ENCODE measurements at regions not wholly inside any gene's neighbourhood (a gene's known extent, or its start where the extent isn't known, plus 50 kb on each side); places are given as distances from the start of the nearest gene placed in this dataset.

DNA sequence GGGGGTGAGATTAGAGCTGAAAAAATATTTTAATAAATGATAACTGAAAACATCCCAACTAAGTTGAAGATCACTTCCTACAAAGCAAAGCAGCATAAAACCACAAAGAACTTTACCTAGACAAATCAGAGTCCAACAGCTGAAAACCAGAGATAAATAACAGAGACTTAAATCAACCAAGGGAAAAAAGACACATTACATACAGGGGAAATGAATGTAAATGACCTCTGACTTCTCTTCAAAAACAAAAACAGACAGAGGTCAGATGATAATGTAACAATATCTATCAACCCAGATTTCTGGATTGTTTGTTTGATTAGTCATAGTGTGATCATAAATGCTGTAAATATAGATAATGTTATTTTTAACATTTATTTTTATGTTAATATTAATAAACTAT, 782.8 kb downstream of the TFAP2A start:
- Histone ChIP-seq H3K27me3 (no peaks in the 10 kb centered on the region), H3K4me1 (no peaks in the 10 kb centered on the region), H3K4me3 (no peak overlapping the region), H3K9me3 (no peaks in the 10 kb centered on the region), H3K27ac (no peak overlapping the region), H3K36me3 (no peaks in the 10 kb centered on the region)
- intact Hi-C loops (cut with DNase I; ENCODE audit: low total_unique reads) = no loop called here
- DNase-seq (no peak), ATAC-seq (no peak)
- no peak for TF ChIP-seq POLR2A (IDR thresholded peaks at IDR 0.05)
- TF ChIP-seq, protein P1, sequence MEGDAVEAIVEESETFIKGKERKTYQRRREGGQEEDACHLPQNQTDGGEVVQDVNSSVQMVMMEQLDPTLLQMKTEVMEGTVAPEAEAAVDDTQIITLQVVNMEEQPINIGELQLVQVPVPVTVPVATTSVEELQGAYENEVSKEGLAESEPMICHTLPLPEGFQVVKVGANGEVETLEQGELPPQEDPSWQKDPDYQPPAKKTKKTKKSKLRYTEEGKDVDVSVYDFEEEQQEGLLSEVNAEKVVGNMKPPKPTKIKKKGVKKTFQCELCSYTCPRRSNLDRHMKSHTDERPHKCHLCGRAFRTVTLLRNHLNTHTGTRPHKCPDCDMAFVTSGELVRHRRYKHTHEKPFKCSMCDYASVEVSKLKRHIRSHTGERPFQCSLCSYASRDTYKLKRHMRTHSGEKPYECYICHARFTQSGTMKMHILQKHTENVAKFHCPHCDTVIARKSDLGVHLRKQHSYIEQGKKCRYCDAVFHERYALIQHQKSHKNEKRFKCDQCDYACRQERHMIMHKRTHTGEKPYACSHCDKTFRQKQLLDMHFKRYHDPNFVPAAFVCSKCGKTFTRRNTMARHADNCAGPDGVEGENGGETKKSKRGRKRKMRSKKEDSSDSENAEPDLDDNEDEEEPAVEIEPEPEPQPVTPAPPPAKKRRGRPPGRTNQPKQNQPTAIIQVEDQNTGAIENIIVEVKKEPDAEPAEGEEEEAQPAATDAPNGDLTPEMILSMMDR (IDR thresholded peaks at IDR 0.05 in 4 of 5, conservative IDR thresholded peaks at IDR 0.05 in 1 of 5) = no peak
- in situ Hi-C loops (cut with MboI; ENCODE audit: low sequenced_read_pairs in 4 of 4) = no loop called here

DNA sequence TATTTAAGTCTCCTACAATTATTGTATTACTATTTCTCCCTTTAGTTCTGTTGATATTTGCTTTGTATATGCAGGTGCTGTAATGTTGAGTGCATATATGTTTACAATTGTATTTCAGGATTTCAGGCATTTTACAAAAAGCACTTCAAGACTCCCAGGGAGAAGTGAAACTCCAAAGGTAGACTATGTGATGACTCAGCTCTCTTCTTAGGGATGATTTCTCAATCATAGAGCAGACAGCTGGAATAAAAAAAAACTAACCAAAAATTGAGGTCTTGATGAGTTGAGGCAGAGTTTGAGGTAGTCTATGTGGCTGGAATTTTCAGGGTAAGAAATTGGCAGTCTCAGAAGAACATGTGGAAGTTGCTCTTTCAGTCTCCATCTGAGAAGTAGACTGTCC, 786.1 kb downstream of the TFAP2A start:
- Histone ChIP-seq H3K27ac (no peak overlapping the region), H3K4me3 (no peak overlapping the region), H3K4me1 (no peaks in the 10 kb centered on the region), H3K9me3 (no peaks in the 10 kb centered on the region), H3K27me3 (no peaks in the 10 kb centered on the region), H3K36me3 (no peaks in the 10 kb centered on the region)
- ATAC-seq (no peak), DNase-seq (no peak)
- intact Hi-C loops (cut with DNase I; ENCODE audit: low total_unique reads) (no loop called here), in situ Hi-C loops (cut with MboI; ENCODE audit: low sequenced_read_pairs in 4 of 4) (no loop called here)
- TF ChIP-seq, protein P1 (IDR thresholded peaks at IDR 0.05 in 4 of 5, conservative IDR thresholded peaks at IDR 0.05 in 1 of 5) = no peak
- TF ChIP-seq POLR2A (IDR thresholded peaks at IDR 0.05) = no peak

DNA sequence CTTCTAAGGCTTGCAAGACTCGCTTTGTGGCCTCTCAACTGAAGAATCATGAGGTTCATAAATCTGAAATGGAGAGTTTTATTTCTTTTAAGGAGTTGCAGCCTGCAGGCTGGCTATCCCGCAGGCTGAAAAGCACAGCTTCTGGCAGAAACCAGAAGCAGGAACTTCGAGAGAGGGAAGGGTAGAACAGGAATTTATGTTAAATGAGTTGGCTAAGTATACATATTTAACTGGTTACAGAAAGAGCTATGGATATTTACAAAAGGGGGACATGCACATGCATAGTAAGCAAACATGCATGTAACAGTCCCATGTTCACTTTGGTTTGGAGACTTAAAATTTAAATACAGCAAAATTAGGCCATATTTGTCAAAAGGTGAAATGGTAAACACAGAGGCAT, 787.0 kb downstream of the TFAP2A start:
- intact Hi-C loops (cut with DNase I; ENCODE audit: low total_unique reads) (no loop called here), in situ Hi-C loops (cut with MboI; ENCODE audit: low sequenced_read_pairs in 4 of 4) (no loop called here)
- no peaks in the 10 kb centered on the region for H3K9me3 ChIP-seq
- H3K4me1 ChIP-seq = no peaks in the 10 kb centered on the region
- H3K4me3 ChIP-seq = no peak overlapping the region
- no peak for TF ChIP-seq POLR2A (IDR thresholded peaks at IDR 0.05)
- ATAC-seq = no peak
- H3K27me3 ChIP-seq = no peaks in the 10 kb centered on the region
- no peak overlapping the region for H3K27ac ChIP-seq
- no peak for DNase-seq
- H3K36me3 ChIP-seq = no peaks in the 10 kb centered on the region

DNA sequence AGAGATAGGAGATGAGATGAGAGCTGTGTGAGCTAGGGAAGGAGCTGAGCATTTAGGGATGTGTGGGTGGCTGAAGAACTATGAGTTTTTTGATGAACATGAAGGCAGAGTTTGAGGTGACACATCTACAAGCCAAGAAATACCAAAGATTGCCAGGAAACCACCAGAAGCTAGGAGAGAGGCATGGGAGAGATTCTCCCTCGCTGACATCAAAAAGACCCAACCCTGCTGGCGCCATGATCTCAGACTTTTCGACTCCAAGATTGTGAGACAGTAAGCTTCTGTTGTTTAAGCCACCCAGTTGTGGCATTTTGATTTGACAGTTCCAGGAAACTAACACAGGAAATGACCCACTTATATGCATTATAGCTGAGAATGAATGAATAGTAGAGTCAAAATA, 790.9 kb downstream of the TFAP2A start:
- Histone ChIP-seq H3K4me3 (no peak overlapping the region), H3K4me1 (no peaks in the 10 kb centered on the region), H3K27me3 (no peaks in the 10 kb centered on the region), H3K36me3 (no peaks in the 10 kb centered on the region), H3K9me3 (no peaks in the 10 kb centered on the region), H3K27ac (no peak overlapping the region)
- TF ChIP-seq, protein P1 (IDR thresholded peaks at IDR 0.05 in 4 of 5, conservative IDR thresholded peaks at IDR 0.05 in 1 of 5) = no peak
- TF ChIP-seq POLR2A (IDR thresholded peaks at IDR 0.05) = no peak
- in situ Hi-C loops (cut with MboI; ENCODE audit: low sequenced_read_pairs in 4 of 4) = no loop called here
- intact Hi-C loops (cut with DNase I; ENCODE audit: low total_unique reads) = no loop called here
- no peak for DNase-seq
- no peak for ATAC-seq

DNA sequence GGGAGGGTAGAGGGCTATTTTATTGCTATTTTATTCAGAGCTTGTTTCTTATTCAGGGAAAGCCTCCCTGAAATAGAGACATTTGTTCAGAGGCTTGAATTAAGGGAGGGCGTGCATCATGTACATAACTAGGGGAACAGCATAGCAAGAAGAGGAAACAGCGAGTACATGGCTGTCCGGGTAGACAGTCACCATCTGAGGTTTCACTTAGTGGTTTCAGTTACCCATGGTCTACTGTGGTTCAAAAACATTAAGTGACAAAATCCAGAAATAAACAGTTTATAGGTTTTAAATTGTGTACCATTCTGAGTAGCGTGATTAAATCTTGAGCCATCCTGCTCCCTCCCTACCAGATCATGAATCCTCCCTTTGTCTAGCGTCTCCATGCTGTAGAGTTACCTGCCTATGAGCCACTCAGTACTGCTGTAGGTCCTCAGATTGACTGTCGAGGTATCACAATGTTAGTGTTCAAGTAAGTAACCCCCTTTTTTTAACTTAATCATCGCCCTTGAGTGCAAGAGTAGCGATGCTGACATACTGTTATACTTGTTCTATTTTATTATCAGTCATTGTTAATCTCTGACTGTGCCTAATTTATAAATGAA, 791.5 kb downstream of the TFAP2A start:
- TF ChIP-seq, protein P1 (IDR thresholded peaks at IDR 0.05 in 4 of 5, conservative IDR thresholded peaks at IDR 0.05 in 1 of 5) = no peak
- TF ChIP-seq POLR2A (IDR thresholded peaks at IDR 0.05) = no peak
- in situ Hi-C loops (cut with MboI; ENCODE audit: low sequenced_read_pairs in 4 of 4) (no loop called here), intact Hi-C loops (cut with DNase I; ENCODE audit: low total_unique reads) (no loop called here)

More for the DNA sequence above, 791.5 kb downstream of the TFAP2A start:
- no peak overlapping the region for H3K4me3 ChIP-seq
- ATAC-seq (no peak), DNase-seq (no peak)
- H3K36me3 ChIP-seq = no peaks in the 10 kb centered on the region
- no peak overlapping the region for H3K27ac ChIP-seq
- H3K4me1 ChIP-seq = no peaks in the 10 kb centered on the region
- no peaks in the 10 kb centered on the region for H3K27me3 ChIP-seq
- H3K9me3 ChIP-seq = no peaks in the 10 kb centered on the region

Measured in gastrocnemius medialis (tissue), 4 donors.